GM10248 (cell line): ENCODE measurements at regions not wholly inside any gene's neighbourhood (a gene's known extent, or its start where the extent isn't known, plus 50 kb on each side); places are given as distances from the start of the nearest gene placed in this dataset.

Experiments used
- CTCF ChIA-PET: fragments of 300-600 bp; sonication (Branson Sonifier 250); formaldehyde crosslinking; extraction: SDS; loops from one replicate; lab custom pipeline; 2021; ENCODE audit warnings: antibody characterized with exemption; lab: Yijun Ruan, JAX
- POLR2A ChIA-PET: fragments of 350-650 bp; sonication (Branson Sonifier 250); formaldehyde crosslinking; extraction: SDS; loops from one replicate; lab custom pipeline; 2020; ENCODE audit warnings: antibody characterized with exemption; lab: Yijun Ruan, JAX
- DNase-seq: peaks from one replicate; pipeline ENCODE4 v3.0.0; 2012; ENCODE audit errors: extremely low spot score
- TF ChIP-seq, protein P1 (sequence below): IDR thresholded peaks from 2 replicates; pipeline ENCODE4 v1.5.1; 2012; ENCODE audit warnings: mild to moderate bottlenecking, low read depth; ENCODE audit errors: extremely low read depth, missing control alignments, control extremely low read depth

DNA sequence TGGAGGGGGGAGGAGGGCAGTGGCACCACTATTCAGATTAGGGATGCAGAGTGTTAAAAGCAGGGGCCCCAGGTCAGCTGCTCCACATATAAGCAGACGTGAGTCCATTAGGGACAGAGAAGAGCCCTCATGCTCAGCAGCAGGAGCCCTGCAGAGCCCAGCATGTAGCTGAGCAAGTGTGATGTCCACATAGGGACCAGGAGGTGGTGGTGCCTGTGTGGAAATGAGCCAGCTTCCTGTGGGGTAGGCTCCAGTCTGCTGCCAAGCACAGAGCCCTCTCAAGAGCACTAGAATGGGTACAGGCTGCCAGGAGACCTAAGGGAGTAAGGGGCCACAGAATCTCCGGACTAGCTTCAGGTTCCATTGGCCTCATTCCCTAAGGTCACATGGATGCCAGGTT is 57.9 kb upstream of the MLN start:
- ChIA-PET CTCF (interaction anchor here (0.8 to 1.0 kb wide), 2 partner anchors 12 to 13 kb away, joined by 3 read pairs; no protein-coding TSS in a partner anchor), POLR2A (no interaction called here)
- TF ChIP-seq, protein P1, sequence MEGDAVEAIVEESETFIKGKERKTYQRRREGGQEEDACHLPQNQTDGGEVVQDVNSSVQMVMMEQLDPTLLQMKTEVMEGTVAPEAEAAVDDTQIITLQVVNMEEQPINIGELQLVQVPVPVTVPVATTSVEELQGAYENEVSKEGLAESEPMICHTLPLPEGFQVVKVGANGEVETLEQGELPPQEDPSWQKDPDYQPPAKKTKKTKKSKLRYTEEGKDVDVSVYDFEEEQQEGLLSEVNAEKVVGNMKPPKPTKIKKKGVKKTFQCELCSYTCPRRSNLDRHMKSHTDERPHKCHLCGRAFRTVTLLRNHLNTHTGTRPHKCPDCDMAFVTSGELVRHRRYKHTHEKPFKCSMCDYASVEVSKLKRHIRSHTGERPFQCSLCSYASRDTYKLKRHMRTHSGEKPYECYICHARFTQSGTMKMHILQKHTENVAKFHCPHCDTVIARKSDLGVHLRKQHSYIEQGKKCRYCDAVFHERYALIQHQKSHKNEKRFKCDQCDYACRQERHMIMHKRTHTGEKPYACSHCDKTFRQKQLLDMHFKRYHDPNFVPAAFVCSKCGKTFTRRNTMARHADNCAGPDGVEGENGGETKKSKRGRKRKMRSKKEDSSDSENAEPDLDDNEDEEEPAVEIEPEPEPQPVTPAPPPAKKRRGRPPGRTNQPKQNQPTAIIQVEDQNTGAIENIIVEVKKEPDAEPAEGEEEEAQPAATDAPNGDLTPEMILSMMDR: no peak
- no peak for DNase-seq

GRCh38 chr6:33860706-33861474 is 57.1 kb upstream of the MLN start:
- DNase-seq: no peak
- POLR2A ChIA-PET: no interaction called here
- TF ChIP-seq, protein P1: no peak
- CTCF ChIA-PET: interaction anchor here (0.8 to 1.0 kb wide), 2 partner anchors 12 to 13 kb away, joined by 3 read pairs; no protein-coding TSS in a partner anchor

DNA sequence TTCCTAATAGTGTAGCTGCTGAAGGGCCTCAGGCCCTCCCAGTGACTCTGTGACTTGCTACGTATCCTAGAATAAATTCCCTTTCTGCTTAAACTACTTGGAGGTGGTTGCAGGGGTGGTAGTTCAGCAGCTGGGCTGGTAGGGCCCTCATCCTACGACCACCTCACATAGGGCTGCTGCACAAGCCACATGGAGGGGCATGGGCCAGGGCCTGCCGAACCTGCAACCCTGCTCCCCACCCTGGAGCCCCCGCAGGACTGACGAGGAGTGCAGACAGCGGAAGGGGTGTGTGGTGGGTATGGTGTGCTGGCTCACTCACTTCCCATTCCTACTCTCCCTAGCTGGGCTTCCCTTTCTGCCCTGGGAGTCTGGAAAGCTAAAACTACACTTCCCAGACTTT is 56.2 kb upstream of the MLN start:
- ChIA-PET POLR2A (no interaction called here), CTCF (interaction anchor here (0.8 kb wide), 1 partner anchor 10 kb away, joined by 3 read pairs; no protein-coding TSS in a partner anchor)
- no peak for DNase-seq
- TF ChIP-seq, protein P1: no peak

- ChIA-PET POLR2A (no interaction called here), CTCF (interaction anchor here (1.5 kb wide), 1 partner anchor 9 kb away, joined by 4 read pairs; no protein-coding TSS in a partner anchor)
- no peak for DNase-seq
- TF ChIP-seq, protein P1: no peak
These were observed 55.2 kb upstream of the MLN start for GRCh38 chr6:33858804-33859505.

DNA sequence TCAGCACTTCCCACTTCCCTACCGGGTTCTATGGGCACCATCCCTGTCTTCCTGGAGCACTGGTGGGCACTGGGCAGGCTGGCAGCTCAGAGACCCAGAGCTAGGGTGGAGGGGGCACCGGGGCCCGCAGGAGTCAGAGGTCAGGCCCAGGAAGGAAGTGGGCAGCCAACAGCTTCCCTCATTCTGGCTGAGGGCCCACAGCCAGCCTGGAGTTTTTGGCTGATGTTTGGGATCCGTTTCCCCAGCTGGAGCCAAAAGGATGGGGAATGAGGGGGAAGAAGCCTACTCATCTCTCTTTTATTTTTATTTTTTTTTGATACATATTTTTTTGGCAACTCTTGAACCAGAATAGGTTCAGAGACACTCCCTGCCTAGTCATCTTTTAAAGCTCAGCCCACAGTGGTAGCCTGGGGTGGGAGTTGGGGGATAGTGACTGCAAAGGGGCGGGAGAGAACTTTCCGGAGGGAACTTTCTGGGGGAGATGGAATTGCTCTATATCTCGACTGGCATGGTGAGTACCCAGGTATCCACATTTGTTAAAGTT is 54.2 kb upstream of the MLN start:
- CTCF ChIA-PET: interaction anchor here (1.5 kb wide), 1 partner anchor 10 kb away, joined by 4 read pairs; no protein-coding TSS in a partner anchor

More for the DNA sequence above, 54.2 kb upstream of the MLN start:
- POLR2A ChIA-PET: no interaction called here
- TF ChIP-seq, protein P1: no peak
- DNase-seq: no peak
